Coronary artery (tissue), 2 donors: ENCODE measurements at regions not wholly inside any gene's neighbourhood (a gene's known extent, or its start where the extent isn't known, plus 50 kb on each side); places are given as distances from the start of the nearest gene placed in this dataset.

Source experiments
- DNase-seq: peaks from one replicate; pipeline ENCODE4 v3.0.0-alpha.2; 2017; ENCODE audit warnings: low spot score
- H3K27ac ChIP-seq, 2 donors: fragments of 200-600 bp; sonication (generic); one replicate each; pipeline ENCODE4 v1.5.1; 2016 to 2019
- H3K4me3 ChIP-seq: fragments of 200-600 bp; sonication (generic); 2 replicates; pipeline ENCODE4 v1.5.1; 2016; ENCODE audit warnings: mild to moderate bottlenecking, moderate library complexity
- TF ChIP-seq, protein P1 (sequence below): fragments of 200-600 bp; sonication (generic); IDR thresholded peaks from one replicate; pipeline ENCODE4 v1.5.1; 2019; ENCODE audit warnings: antibody characterized with exemption

DNA sequence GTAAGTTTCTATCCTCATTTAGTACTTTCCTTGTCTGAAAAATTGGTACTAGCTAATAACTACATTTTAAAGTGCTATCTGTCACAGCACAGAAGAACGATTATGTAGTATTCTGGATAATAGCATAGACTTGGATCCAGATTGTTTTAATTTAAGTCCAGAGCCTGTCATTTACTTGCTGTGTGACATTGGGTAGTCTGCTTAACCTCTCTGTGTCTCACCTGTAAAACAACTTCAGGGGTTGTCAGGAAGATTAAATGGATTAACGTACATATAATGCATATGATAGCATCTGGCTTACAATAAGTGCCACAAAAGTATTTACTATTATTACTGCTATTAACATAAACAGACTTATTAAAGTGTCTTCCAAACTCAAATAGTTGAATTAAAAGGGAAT lies 1221.4 kb downstream of the GATA3 start:
- DNase-seq, result no peak
- Histone ChIP-seq H3K4me3 (no peak overlapping the region), H3K27ac (no peak overlapping the region)
- TF ChIP-seq, protein P1, sequence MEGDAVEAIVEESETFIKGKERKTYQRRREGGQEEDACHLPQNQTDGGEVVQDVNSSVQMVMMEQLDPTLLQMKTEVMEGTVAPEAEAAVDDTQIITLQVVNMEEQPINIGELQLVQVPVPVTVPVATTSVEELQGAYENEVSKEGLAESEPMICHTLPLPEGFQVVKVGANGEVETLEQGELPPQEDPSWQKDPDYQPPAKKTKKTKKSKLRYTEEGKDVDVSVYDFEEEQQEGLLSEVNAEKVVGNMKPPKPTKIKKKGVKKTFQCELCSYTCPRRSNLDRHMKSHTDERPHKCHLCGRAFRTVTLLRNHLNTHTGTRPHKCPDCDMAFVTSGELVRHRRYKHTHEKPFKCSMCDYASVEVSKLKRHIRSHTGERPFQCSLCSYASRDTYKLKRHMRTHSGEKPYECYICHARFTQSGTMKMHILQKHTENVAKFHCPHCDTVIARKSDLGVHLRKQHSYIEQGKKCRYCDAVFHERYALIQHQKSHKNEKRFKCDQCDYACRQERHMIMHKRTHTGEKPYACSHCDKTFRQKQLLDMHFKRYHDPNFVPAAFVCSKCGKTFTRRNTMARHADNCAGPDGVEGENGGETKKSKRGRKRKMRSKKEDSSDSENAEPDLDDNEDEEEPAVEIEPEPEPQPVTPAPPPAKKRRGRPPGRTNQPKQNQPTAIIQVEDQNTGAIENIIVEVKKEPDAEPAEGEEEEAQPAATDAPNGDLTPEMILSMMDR, result no peak

DNA sequence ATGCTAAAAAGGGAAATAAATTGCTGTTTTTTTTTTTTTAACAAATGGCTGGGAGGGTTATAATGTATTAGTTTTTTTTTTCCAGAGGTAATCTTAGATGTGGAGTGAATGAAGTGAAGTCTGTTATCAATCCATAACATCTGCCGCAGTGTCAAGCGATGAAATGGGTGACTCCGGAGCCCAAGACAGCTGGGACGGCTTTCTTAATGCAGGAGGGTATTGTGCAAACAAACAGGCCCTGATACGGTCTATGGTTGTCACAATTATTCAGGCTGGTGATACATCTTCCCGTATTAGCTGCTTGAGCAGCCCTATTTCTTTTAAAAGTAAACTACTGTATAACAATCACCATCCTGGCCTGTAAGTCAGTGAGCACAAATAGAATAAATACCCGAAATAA lies 1231.2 kb downstream of the GATA3 start:
- TF ChIP-seq, protein P1, result no peak
- no peak for DNase-seq
- Histone ChIP-seq H3K27ac (no peak overlapping the region), H3K4me3 (no peak overlapping the region)

DNA sequence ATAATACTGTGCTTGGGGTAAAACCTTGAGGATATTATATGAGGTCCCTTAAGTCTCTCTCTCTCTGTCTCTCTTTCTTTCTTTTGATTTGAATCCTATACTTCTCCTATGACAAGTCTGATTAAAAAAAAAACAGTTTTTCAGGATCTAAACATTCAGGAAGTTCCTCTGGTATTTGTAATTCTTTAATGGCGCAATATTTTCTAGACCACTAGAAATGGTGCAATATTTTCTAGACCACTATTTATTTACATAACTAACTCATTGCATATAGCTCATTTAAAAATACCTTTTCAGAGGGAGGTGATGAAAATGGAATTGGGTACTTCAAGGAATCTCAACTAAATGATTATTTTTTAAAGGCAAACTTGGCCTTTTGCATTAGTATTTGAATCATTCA lies 1235.3 kb downstream of the GATA3 start:
- Histone ChIP-seq H3K4me3 (no peak overlapping the region), H3K27ac (no peak overlapping the region)
- TF ChIP-seq, protein P1, result no peak
- DNase-seq, result no peak

DNA sequence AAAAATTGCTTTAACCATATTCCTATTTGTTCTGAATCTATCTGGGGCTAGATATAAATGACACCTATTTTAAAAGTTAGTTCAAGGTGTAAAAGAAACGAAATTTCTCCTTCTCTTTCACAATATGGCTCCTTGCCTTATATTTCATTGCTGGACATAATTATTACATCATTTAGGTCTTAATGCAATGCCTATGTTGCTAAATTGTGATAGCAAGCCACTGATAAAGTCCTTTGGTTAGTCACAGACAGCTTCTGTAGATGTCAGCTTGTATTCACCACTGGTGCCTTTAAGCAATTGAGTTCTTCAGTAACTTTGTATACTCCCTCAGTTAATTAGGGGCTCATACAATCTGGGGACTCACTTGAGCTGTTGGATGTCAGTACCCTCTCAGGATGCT lies 1236.6 kb downstream of the GATA3 start:
- DNase-seq, result no peak
- TF ChIP-seq, protein P1, result no peak
- Histone ChIP-seq H3K4me3 (no peak overlapping the region), H3K27ac (no peak overlapping the region)

DNA sequence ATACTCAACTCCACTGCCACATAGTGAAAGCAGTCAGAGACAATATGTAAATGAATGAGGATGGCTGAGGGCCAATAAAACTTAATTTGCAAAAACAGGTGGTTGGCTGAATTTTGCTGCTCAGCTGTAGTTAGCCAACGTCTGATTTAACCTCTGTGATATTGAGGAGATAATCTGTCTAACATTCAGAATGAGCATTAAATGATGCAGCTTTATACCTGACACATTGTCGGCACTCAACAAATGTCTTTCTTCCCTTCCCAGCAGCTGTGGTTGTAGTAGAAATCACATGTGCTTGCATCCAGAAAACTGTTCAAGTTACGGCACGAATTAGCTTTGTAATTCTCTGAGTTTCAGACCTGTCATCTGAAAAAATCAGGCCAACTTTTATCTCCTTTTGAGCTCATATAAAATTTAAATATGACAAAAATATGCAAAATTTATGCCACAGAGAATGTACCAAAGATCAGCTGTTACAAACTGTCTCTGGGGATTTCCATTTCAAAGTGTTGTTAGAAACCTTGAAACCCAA lies 1239.7 kb downstream of the GATA3 start:
- Histone ChIP-seq H3K4me3 (no peak overlapping the region), H3K27ac (no peak overlapping the region)
- TF ChIP-seq, protein P1, result no peak
- no peak for DNase-seq

DNA sequence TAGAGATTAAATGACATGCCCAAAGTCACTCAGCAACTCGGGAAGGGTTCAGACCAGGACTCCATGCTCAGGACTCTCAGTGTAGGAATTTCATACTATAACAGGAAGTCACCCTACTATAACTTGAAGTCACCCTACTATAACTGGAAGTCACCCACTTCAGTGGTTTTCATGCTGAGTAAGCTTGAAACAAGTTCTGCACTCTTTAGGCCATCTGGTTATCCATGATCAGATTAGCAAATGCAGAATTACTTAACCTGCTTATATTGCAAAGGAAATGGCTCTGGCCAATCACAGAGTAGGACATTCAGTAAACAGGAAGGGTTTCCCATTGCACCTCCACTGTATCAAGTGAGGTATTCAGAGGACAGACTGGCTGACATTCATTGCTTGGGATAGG lies 1240.4 kb downstream of the GATA3 start:
- TF ChIP-seq, protein P1, result no peak
- Histone ChIP-seq H3K27ac (no peak overlapping the region), H3K4me3 (no peak overlapping the region)
- DNase-seq, result no peak

DNA sequence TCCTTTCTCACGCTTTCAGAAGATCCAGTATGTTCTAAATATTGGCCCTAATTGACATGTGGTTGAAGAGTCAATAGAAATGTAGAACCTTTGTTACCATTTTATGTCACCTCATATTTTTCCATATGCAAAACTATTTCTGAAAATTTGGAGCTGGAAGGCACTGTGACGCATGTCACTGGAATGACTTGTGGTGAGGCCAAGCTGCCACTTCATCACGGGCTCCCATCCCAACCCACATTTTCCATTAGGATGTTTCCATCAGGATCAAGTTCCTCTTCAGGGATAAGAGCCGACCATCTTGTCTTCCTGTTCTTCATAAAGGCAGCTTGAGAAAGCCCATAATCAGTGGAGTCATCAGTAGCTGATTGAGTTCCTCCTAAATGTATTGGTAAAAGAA lies 1241.7 kb downstream of the GATA3 start:
- TF ChIP-seq, protein P1, result no peak

More for the DNA sequence above, 1241.7 kb downstream of the GATA3 start:
- H3K27ac ChIP-seq, result no peak overlapping the region
- no peak overlapping the region for H3K4me3 ChIP-seq
- DNase-seq, result no peak
